AG04450 (cell line): ENCODE measurements at regions not wholly inside any gene's neighbourhood (a gene's known extent, or its start where the extent isn't known, plus 50 kb on each side); places are given as distances from the start of the nearest gene placed in this dataset.
"Not testable (repeated sequence)": the region's sequence is repeated elsewhere in the genome, so short reads cannot be mapped to it uniquely, and the experiment has no call there.

Experiments
- CTCF ChIA-PET: fragments of 300-600, 350-600 bp; formaldehyde crosslinking; extraction: SDS; loops from one replicate; lab custom pipeline; 2022; ENCODE audit warnings: antibody characterized with exemption, inconsistent platforms; lab: Charles Lee
- POLR2A ChIA-PET: fragments of 350-600 bp; formaldehyde crosslinking; extraction: SDS; loops from one replicate; lab custom pipeline; 2021; ENCODE audit warnings: antibody characterized with exemption, inconsistent platforms; lab: Yijun Ruan, JAX
- DNase-seq: peaks from one replicate; pipeline ENCODE4 v3.0.0-alpha.2; 2011; ENCODE audit warnings: low read depth, low spot score
- H3K27ac ChIP-seq: one replicate; pipeline ENCODE4 v1.5.1; 2012; ENCODE audit warnings: low read depth, low read length, control low read depth
- H3K27me3 ChIP-seq: one replicate; pipeline ENCODE4 v1.6.0; 2012; ENCODE audit warnings: low read length; ENCODE audit not compliant: control insufficient read depth, insufficient read depth
- H3K4me3 ChIP-seq: 2 replicates; pipeline ENCODE4 v1.5.1; 2011; ENCODE audit warnings: mild to moderate bottlenecking, low read depth, low read length, control low read depth
- H3K9me3 ChIP-seq: 2 replicates; pipeline ENCODE4 v1.5.1; 2012; ENCODE audit warnings: low read length; ENCODE audit not compliant: control insufficient read depth, insufficient read depth
- CTCF ChIP-seq: IDR thresholded peaks from 2 replicates; pipeline ENCODE4 v1.5.1; 2011; ENCODE audit warnings: low read depth, low read length, control low read depth, inconsistent platforms

GRCh38 chr6:160881148-160881808, 110.3 kb upstream of the MAP3K4 start:
- DNase-seq, result no peak
- Histone ChIP-seq H3K4me3 (no peak overlapping the region), H3K27ac (no peak overlapping the region), H3K27me3 (no peaks in the 10 kb centered on the region), H3K9me3 (peaks cover 5% of the 10 kb centered on the region; the same call in 1 of the 2 replicates)
- ChIA-PET CTCF (interaction anchor here (0.7 kb wide), 1 partner anchor 490 kb away, joined by 3 read pairs; no protein-coding TSS in a partner anchor), POLR2A (no interaction called here)
- no peak for TF ChIP-seq CTCF

- POLR2A ChIA-PET, result no interaction called here
- Histone ChIP-seq H3K27ac (no peak overlapping the region), H3K4me3 (no peak overlapping the region), H3K27me3 (no peaks in the 10 kb centered on the region), H3K9me3 (peaks cover 2% of the 10 kb centered on the region; the same call in 1 of the 2 replicates)
- TF ChIP-seq CTCF, result no peak
- DNase-seq, result no peak
- CTCF ChIA-PET, result interaction anchor here (0.7 kb wide), 1 partner anchor 489 kb away, joined by 3 read pairs; no protein-coding TSS in a partner anchor
Measured at GRCh38 chr6:160882006-160882405, 109.6 kb upstream of the MAP3K4 start.

GRCh38 chr6:160882791-160883279, 108.7 kb upstream of the MAP3K4 start:
- POLR2A ChIA-PET, result no interaction called here
- TF ChIP-seq CTCF, result no peak
- CTCF ChIA-PET, result no interaction called here
- no peak overlapping the region for H3K4me3 ChIP-seq
- no peaks in the 10 kb centered on the region for H3K27me3 ChIP-seq
- no peak overlapping the region for H3K27ac ChIP-seq
- no peak for DNase-seq
- H3K9me3 ChIP-seq, result no peaks in the 10 kb centered on the region

- Histone ChIP-seq H3K27me3 (no peaks in the 10 kb centered on the region), H3K27ac (no peak overlapping the region), H3K9me3 (no peaks in the 10 kb centered on the region), H3K4me3 (no peak overlapping the region)
- no peak for DNase-seq
- ChIA-PET POLR2A (no interaction called here), CTCF (interaction anchor here (1.5 kb wide), 1 partner anchor 487 kb away, joined by 5 read pairs; no protein-coding TSS in a partner anchor)
- TF ChIP-seq CTCF, result no peak
Measured at GRCh38 chr6:160883560-160883959, 108.0 kb upstream of the MAP3K4 start.

- Histone ChIP-seq H3K9me3 (no peaks in the 10 kb centered on the region), H3K27me3 (no peaks in the 10 kb centered on the region), H3K27ac (peak overlapping the region; percentile 11), H3K4me3 (no peak overlapping the region)
- DNase-seq, result no peak
- POLR2A ChIA-PET, result no interaction called here
- CTCF ChIA-PET, result interaction anchor here (1.5 kb wide), 1 partner anchor 487 kb away, joined by 5 read pairs; no protein-coding TSS in a partner anchor
- TF ChIP-seq CTCF, result no peak
Measured at GRCh38 chr6:160883999-160884398, 107.6 kb upstream of the MAP3K4 start.

GRCh38 chr6:160889148-160889547, 102.4 kb upstream of the MAP3K4 start:
- CTCF ChIA-PET, H3K27me3 ChIP-seq, POLR2A ChIA-PET: not testable (repeated sequence)

More at GRCh38 chr6:160889148-160889547, 102.4 kb upstream of the MAP3K4 start:
- not testable (repeated sequence) for DNase-seq, H3K27ac ChIP-seq, H3K9me3 ChIP-seq, H3K4me3 ChIP-seq
